ENCODE measurements at regions not wholly inside any gene's neighbourhood (a gene's known extent, or its start where the extent isn't known, plus 50 kb on each side); places are given as distances from the start of the nearest gene placed in this dataset.

GRCh38 chr7:20896996-20897395, 110.3 kb upstream of the SP8 start:
- TF ChIP-seq CTCF (IDR thresholded peaks at IDR 0.05) (no peak), POLR2AphosphoS5 (IDR thresholded peaks at IDR 0.05) (no peak), EP300 (IDR thresholded peaks at IDR 0.05) (no peak), POLR2A (IDR thresholded peaks at IDR 0.05) (no peak)

Data from suprapubic skin (tissue), 4 donors.